ENCODE measurements at regions not wholly inside any gene's neighbourhood (a gene's known extent, or its start where the extent isn't known, plus 50 kb on each side); places are given as distances from the start of the nearest gene placed in this dataset.

DNA sequence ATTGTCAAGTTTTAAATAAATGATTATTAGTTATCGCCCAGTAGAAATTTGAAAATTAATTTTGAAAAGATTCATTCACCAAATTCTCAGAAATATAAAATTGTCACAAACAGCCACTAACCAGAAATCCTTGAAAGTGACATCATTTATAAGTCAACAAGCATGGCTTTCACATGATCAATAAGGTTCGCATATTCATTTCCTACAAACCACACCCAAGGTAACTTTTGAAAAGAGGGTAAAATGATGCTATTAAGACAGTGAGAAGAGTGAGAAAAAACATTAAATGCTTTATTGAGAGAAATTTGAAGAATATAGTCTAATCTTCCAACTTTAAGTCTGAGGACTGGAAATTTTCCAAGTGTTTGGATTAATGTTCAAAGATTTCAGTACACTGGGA, 263.6 kb upstream of the ALCAM start:
- no peak for TF ChIP-seq EZH2 (optimal IDR thresholded peaks at IDR 0.05; ENCODE audit: low read depth, low read length)
- no peak for DNase-seq
- no peak overlapping the region for H3K27ac ChIP-seq (ENCODE audit: low read length)
- H3K9ac ChIP-seq (ENCODE audit: low read length) = no peak overlapping the region
- no peak overlapping the region for H2AFZ ChIP-seq (ENCODE audit: low read length)
- H3K27me3 ChIP-seq (replicated peaks; ENCODE audit: insufficient read depth, low read length) = no peaks in the 10 kb centered on the region
- H3K79me2 ChIP-seq (ENCODE audit: low read length) = no peaks in the 10 kb centered on the region
- H3K36me3 ChIP-seq (replicated peaks; ENCODE audit: insufficient read depth, low read length) = no peaks in the 10 kb centered on the region
- H3K4me2 ChIP-seq (ENCODE audit: low read depth, low read length) = no peak overlapping the region
- H4K20me1 ChIP-seq (ENCODE audit: insufficient read depth, low read length) = no peaks in the 10 kb centered on the region
- peaks cover 9% of the 10 kb centered on the region for H3K4me1 ChIP-seq (ENCODE audit: low read length)
- no peaks in the 10 kb centered on the region for H3K9me3 ChIP-seq (replicated peaks; ENCODE audit: insufficient read depth, low read length)
- no peaks in the 10 kb centered on the region for H3F3A ChIP-seq (ENCODE audit: insufficient read depth, low read length)
- no peaks in the 10 kb centered on the region for H3K9me2 ChIP-seq (replicated peaks; ENCODE audit: insufficient read depth, low read length)
- no peak overlapping the region for H3K4me3 ChIP-seq (ENCODE audit: low read length)

DNA sequence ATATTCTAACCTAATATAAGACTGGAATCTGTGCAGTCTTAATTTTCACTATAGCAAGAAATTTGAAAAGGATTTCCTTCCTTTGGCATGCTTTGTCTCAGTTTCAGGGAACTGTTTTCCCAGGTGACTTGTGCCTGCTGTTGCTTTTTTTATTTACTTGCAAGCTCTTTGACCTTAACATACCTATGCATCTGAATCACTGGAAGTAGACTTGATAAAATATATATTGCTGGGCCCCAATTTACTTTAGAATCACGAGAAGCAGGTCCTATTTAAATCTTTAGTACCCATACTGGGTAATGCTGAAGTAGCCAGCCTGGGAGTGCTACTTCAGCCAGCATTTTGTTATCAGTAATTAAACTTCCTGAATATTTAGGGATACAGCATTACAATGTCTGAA, 257.9 kb upstream of the ALCAM start:
- H3K4me2 ChIP-seq (ENCODE audit: low read depth, low read length) = no peak overlapping the region
- no peak overlapping the region for H3K9ac ChIP-seq (ENCODE audit: low read length)
- no peaks in the 10 kb centered on the region for H3K9me2 ChIP-seq (replicated peaks; ENCODE audit: insufficient read depth, low read length)
- TF ChIP-seq, protein P1, sequence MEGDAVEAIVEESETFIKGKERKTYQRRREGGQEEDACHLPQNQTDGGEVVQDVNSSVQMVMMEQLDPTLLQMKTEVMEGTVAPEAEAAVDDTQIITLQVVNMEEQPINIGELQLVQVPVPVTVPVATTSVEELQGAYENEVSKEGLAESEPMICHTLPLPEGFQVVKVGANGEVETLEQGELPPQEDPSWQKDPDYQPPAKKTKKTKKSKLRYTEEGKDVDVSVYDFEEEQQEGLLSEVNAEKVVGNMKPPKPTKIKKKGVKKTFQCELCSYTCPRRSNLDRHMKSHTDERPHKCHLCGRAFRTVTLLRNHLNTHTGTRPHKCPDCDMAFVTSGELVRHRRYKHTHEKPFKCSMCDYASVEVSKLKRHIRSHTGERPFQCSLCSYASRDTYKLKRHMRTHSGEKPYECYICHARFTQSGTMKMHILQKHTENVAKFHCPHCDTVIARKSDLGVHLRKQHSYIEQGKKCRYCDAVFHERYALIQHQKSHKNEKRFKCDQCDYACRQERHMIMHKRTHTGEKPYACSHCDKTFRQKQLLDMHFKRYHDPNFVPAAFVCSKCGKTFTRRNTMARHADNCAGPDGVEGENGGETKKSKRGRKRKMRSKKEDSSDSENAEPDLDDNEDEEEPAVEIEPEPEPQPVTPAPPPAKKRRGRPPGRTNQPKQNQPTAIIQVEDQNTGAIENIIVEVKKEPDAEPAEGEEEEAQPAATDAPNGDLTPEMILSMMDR (IDR thresholded peaks at IDR 0.05; ENCODE audit: low read length) = no peak
- TF ChIP-seq EZH2phosphoT487 (IDR thresholded peaks at IDR 0.05; ENCODE audit: low read length) (no peak), EZH2 (optimal IDR thresholded peaks at IDR 0.05; ENCODE audit: low read depth, low read length) (no peak)
- H3K27me3 ChIP-seq (replicated peaks; ENCODE audit: insufficient read depth, low read length) = no peaks in the 10 kb centered on the region
- H3K4me1 ChIP-seq (ENCODE audit: low read length) = no peaks in the 10 kb centered on the region
- no peaks in the 10 kb centered on the region for H3K36me3 ChIP-seq (replicated peaks; ENCODE audit: insufficient read depth, low read length)
- H3K4me3 ChIP-seq (ENCODE audit: low read length) = no peak overlapping the region
- H3K27ac ChIP-seq (ENCODE audit: low read length) = no peak overlapping the region
- no peaks in the 10 kb centered on the region for H3K79me2 ChIP-seq (ENCODE audit: low read length)
- no peak overlapping the region for H2AFZ ChIP-seq (ENCODE audit: low read length)
- H3F3A ChIP-seq (ENCODE audit: insufficient read depth, low read length) = no peaks in the 10 kb centered on the region
- DNase-seq = no peak
- no peaks in the 10 kb centered on the region for H3K9me3 ChIP-seq (replicated peaks; ENCODE audit: insufficient read depth, low read length)
- no peaks in the 10 kb centered on the region for H4K20me1 ChIP-seq (ENCODE audit: insufficient read depth, low read length)

DNA sequence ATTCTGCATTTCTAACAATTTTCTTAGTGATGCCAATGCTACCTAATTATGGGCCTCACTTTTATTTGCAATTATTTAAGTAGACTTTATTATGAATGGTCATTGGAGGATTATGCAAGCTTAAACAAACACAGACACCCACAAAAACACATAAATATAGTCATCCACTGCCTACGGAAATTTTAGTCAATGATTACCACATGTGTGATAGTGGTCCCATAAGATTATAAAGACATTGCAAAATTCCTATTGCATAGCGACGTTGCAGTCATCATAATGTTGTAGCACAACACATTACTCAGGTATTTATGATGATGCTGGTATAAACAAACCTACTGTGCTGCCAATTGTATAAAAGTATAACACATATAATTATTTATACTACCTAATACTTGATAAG, 247.8 kb upstream of the ALCAM start:
- H3K27ac ChIP-seq (ENCODE audit: low read length) = no peak overlapping the region
- H3K9me3 ChIP-seq (replicated peaks; ENCODE audit: insufficient read depth, low read length) = no peaks in the 10 kb centered on the region
- H3K9ac ChIP-seq (ENCODE audit: low read length) = no peak overlapping the region
- H3K4me2 ChIP-seq (ENCODE audit: low read depth, low read length) = no peak overlapping the region
- no peaks in the 10 kb centered on the region for H3K4me1 ChIP-seq (ENCODE audit: low read length)
- no peaks in the 10 kb centered on the region for H3F3A ChIP-seq (ENCODE audit: insufficient read depth, low read length)
- no peaks in the 10 kb centered on the region for H3K27me3 ChIP-seq (replicated peaks; ENCODE audit: insufficient read depth, low read length)
- H3K9me2 ChIP-seq (replicated peaks; ENCODE audit: insufficient read depth, low read length) = no peaks in the 10 kb centered on the region
- no peaks in the 10 kb centered on the region for H3K36me3 ChIP-seq (replicated peaks; ENCODE audit: insufficient read depth, low read length)
- H3K4me3 ChIP-seq (ENCODE audit: low read length) = no peak overlapping the region
- DNase-seq = no peak
- H2AFZ ChIP-seq (ENCODE audit: low read length) = no peak overlapping the region
- no peaks in the 10 kb centered on the region for H4K20me1 ChIP-seq (ENCODE audit: insufficient read depth, low read length)
- no peak for TF ChIP-seq EZH2 (optimal IDR thresholded peaks at IDR 0.05; ENCODE audit: low read depth, low read length)
- no peak for TF ChIP-seq EZH2phosphoT487 (IDR thresholded peaks at IDR 0.05; ENCODE audit: low read length)
- TF ChIP-seq, protein P1 (IDR thresholded peaks at IDR 0.05; ENCODE audit: low read length) = no peak
- H3K79me2 ChIP-seq (ENCODE audit: low read length) = no peaks in the 10 kb centered on the region

DNA sequence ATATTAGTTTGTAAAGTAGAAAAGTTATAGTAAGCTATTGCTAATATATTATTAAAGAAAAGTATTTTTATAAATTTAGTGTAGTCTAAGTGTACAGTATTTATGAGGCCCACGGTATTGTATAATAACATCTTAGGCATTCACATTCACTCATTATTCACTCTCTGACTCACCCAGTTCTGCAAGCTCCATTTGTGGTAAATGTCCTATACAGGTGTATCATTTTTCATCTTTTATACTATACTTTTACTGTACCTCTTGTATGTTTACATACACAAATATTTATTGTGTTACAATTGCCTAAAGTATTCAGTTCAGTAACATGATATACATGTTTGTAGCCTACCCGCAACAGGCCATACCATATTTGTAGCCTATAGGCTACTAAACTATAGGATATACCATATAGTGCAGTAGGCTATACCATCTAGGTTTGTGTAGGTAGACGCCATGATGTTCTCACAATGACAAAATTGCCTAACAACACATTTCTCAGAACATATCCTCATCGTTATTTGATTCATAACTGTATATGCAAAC, 246.8 kb upstream of the ALCAM start:
- H3K4me1 ChIP-seq (ENCODE audit: low read length) = no peaks in the 10 kb centered on the region
- no peak for DNase-seq
- no peak overlapping the region for H3K4me2 ChIP-seq (ENCODE audit: low read depth, low read length)

More for the DNA sequence above, 246.8 kb upstream of the ALCAM start:
- Histone ChIP-seq H3K79me2 (ENCODE audit: low read length) (no peaks in the 10 kb centered on the region), H3K27ac (ENCODE audit: low read length) (no peak overlapping the region), H3K9me2 (replicated peaks; ENCODE audit: insufficient read depth, low read length) (no peaks in the 10 kb centered on the region), H2AFZ (ENCODE audit: low read length) (no peak overlapping the region), H3K9me3 (replicated peaks; ENCODE audit: insufficient read depth, low read length) (no peaks in the 10 kb centered on the region), H3F3A (ENCODE audit: insufficient read depth, low read length) (no peaks in the 10 kb centered on the region), H3K4me3 (ENCODE audit: low read length) (no peak overlapping the region), H3K27me3 (replicated peaks; ENCODE audit: insufficient read depth, low read length) (no peaks in the 10 kb centered on the region), H3K9ac (ENCODE audit: low read length) (no peak overlapping the region), H3K36me3 (replicated peaks; ENCODE audit: insufficient read depth, low read length) (no peaks in the 10 kb centered on the region), H4K20me1 (ENCODE audit: insufficient read depth, low read length) (no peaks in the 10 kb centered on the region)
- no peak for TF ChIP-seq EZH2phosphoT487 (IDR thresholded peaks at IDR 0.05; ENCODE audit: low read length)
- TF ChIP-seq EZH2 (optimal IDR thresholded peaks at IDR 0.05; ENCODE audit: low read depth, low read length) = no peak
- TF ChIP-seq, protein P1 (IDR thresholded peaks at IDR 0.05; ENCODE audit: low read length) = no peak

Measured in MM.1S (cell line).